ENCODE measurements at regions not wholly inside any gene's neighbourhood (a gene's known extent, or its start where the extent isn't known, plus 50 kb on each side); places are given as distances from the start of the nearest gene placed in this dataset.
A peak's percentile ranks its signal among the peaks of the same experiment; 100 is the strongest.
"Not testable (repeated sequence)": the region's sequence is repeated elsewhere in the genome, so short reads cannot be mapped to it uniquely, and the experiment has no call there.

DNA sequence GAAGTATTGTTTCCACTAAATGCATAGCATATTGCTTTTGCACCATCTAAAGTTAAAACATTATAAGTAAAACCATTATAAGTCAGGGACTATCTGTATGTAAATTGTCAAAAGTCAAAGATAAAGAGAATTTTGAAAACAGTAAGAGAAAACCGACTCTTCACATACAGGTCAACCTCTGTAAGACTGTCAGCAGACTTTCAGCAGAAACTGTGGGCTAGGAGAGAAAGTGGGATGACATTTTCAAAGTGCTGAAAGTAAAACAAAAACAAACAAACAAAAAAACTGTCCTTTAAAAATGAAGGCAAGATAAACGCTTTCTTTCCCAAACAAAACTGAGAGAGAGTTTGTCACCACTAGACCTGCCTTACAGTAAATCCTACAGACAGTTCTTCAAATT is 122.9 kb upstream of the ID2 start:
- no peak overlapping the region for H3K27ac Mint-ChIP-seq
- DNase-seq, result no peak
- Histone ChIP-seq H3K9me3 (ENCODE audit: control insufficient read depth, low read length) (peaks cover 30% of the 10 kb centered on the region), H3K9ac (ENCODE audit: extremely low read depth, low read length, poor library complexity, severe bottlenecking) (no peak overlapping the region), H3K27me3 (ENCODE audit: control insufficient read depth, insufficient read depth, low read length, poor library complexity, severe bottlenecking) (no peaks in the 10 kb centered on the region), H3K36me3 (ENCODE audit: control insufficient read depth, insufficient read depth, low read length) (no peaks in the 10 kb centered on the region), H3K4me3 (ENCODE audit: low read length) (no peak overlapping the region), H3K27ac (ENCODE audit: low read depth, low read length) (no peak overlapping the region), H3K4me1 (ENCODE audit: control insufficient read depth, insufficient read depth, low read length) (no peaks in the 10 kb centered on the region)
- no peaks in the 10 kb centered on the region for H3K36me3 Mint-ChIP-seq (ENCODE audit: low read depth)
- 78 to 80% methylated on average over 1 to 2 of the region's 2 CpGs for WGBS, 2 experiments (ENCODE audit: insufficient coverage in 1 of 2, insufficient read length in 1 of 2)
- no peaks in the 10 kb centered on the region for H3K27me3 Mint-ChIP-seq (ENCODE audit: insufficient read depth)
- no peak overlapping the region for H3K4me3 Mint-ChIP-seq
- TF ChIP-seq, protein P1, sequence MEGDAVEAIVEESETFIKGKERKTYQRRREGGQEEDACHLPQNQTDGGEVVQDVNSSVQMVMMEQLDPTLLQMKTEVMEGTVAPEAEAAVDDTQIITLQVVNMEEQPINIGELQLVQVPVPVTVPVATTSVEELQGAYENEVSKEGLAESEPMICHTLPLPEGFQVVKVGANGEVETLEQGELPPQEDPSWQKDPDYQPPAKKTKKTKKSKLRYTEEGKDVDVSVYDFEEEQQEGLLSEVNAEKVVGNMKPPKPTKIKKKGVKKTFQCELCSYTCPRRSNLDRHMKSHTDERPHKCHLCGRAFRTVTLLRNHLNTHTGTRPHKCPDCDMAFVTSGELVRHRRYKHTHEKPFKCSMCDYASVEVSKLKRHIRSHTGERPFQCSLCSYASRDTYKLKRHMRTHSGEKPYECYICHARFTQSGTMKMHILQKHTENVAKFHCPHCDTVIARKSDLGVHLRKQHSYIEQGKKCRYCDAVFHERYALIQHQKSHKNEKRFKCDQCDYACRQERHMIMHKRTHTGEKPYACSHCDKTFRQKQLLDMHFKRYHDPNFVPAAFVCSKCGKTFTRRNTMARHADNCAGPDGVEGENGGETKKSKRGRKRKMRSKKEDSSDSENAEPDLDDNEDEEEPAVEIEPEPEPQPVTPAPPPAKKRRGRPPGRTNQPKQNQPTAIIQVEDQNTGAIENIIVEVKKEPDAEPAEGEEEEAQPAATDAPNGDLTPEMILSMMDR (conservative IDR thresholded peaks at IDR 0.05), result no peak
- peaks cover 35% of the 10 kb centered on the region for H3K9me3 Mint-ChIP-seq
- no peaks in the 10 kb centered on the region for H3K4me1 Mint-ChIP-seq

GRCh38 chr2:8559805-8560204 is 122.1 kb upstream of the ID2 start:
- H3K9ac ChIP-seq (ENCODE audit: extremely low read depth, low read length, poor library complexity, severe bottlenecking), result no peak overlapping the region
- Mint-ChIP-seq H3K27ac (no peak overlapping the region), H3K9me3 (peaks cover 35% of the 10 kb centered on the region), H3K27me3 (ENCODE audit: insufficient read depth) (no peaks in the 10 kb centered on the region), H3K4me1 (no peaks in the 10 kb centered on the region), H3K4me3 (no peak overlapping the region), H3K36me3 (ENCODE audit: low read depth) (no peaks in the 10 kb centered on the region)
- no peaks in the 10 kb centered on the region for H3K27me3 ChIP-seq (ENCODE audit: control insufficient read depth, insufficient read depth, low read length, poor library complexity, severe bottlenecking)
- no CpG with 5 or more reads among the region's 1 CpG for WGBS, 2 experiments (ENCODE audit: insufficient coverage in 1 of 2, insufficient read length in 1 of 2)
- peaks cover 30% of the 10 kb centered on the region for H3K9me3 ChIP-seq (ENCODE audit: control insufficient read depth, low read length)
- no peaks in the 10 kb centered on the region for H3K4me1 ChIP-seq (ENCODE audit: control insufficient read depth, insufficient read depth, low read length)
- H3K36me3 ChIP-seq (ENCODE audit: control insufficient read depth, insufficient read depth, low read length), result no peaks in the 10 kb centered on the region
- no peak for DNase-seq
- TF ChIP-seq, protein P1 (conservative IDR thresholded peaks at IDR 0.05), result no peak
- no peak overlapping the region for H3K4me3 ChIP-seq (ENCODE audit: low read length)
- no peak overlapping the region for H3K27ac ChIP-seq (ENCODE audit: low read depth, low read length)

DNA sequence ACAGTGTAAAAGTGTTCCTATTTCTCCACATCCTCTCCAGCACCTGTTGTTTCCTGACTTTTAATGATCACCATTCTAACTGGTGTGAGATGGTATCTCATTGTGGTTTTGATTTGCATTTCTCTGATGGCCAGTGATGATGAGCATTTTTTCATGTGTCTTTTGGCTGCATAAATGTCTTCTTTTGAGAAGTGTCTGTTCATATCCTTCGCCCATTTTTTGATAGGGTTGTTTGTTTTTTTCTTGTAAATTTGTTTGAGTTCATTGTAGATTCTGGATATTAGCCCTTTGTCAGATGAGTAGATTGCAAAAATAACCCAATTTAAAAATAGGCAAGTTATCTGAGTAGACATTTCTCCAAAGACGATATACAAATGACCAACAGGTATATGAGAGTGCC is 120.2 kb upstream of the ID2 start:
- not testable (repeated sequence) for H3K4me3 ChIP-seq (ENCODE audit: low read length); H3K9ac ChIP-seq (ENCODE audit: extremely low read depth, low read length, poor library complexity, severe bottlenecking); H3K27ac Mint-ChIP-seq; DNase-seq; H3K36me3 Mint-ChIP-seq (ENCODE audit: low read depth); H3K4me1 Mint-ChIP-seq; H3K27me3 ChIP-seq (ENCODE audit: control insufficient read depth, insufficient read depth, low read length, poor library complexity, severe bottlenecking); H3K27ac ChIP-seq (ENCODE audit: low read depth, low read length); H3K4me1 ChIP-seq (ENCODE audit: control insufficient read depth, insufficient read depth, low read length); H3K36me3 ChIP-seq (ENCODE audit: control insufficient read depth, insufficient read depth, low read length); H3K27me3 Mint-ChIP-seq (ENCODE audit: insufficient read depth); H3K4me3 Mint-ChIP-seq
- H3K9me3 Mint-ChIP-seq, result peaks cover 35% of the 10 kb centered on the region
- peaks cover 30% of the 10 kb centered on the region for H3K9me3 ChIP-seq (ENCODE audit: control insufficient read depth, low read length)
- WGBS, 2 experiments (ENCODE audit: insufficient coverage in 1 of 2, insufficient read length in 1 of 2), result 96% methylated on average over 2 of the region's 2 CpGs; no CpG with 5 or more reads in 1 of the 2 experiments

DNA sequence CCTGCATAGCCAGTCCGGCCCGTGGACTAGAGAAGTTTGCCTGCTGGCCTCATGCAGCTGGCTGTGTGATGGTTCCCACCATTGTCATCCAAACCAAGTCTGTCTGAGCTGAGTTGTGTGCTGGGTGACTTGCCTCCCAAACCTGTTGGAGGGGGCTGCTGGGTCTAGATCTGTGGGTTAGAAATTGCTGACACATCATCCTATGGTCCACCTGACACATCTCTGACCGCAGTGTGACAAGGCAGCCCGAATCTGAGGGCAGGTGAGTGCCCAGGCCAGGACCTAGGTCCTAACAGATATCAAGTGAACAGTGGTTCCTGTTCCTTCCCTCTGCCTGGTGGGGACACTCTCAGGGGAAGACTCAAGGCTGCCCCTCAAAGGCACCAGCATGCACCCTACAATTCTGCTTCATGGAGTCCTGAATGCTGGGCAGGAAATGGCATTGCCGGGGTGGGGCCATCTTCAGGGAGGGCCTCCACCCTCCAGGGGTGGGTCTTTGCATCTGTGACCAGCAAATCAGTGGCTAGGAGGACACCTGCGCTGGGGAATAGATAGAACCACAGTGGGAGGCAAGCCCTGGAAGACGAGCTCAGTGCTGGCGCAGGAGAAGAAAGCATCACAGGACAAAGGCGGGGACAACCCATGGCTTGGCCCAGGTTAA is 117.9 kb upstream of the ID2 start:
- H3K4me1 ChIP-seq (ENCODE audit: control insufficient read depth, insufficient read depth, low read length), result no peaks in the 10 kb centered on the region
- peaks cover 26% of the 10 kb centered on the region for H3K9me3 Mint-ChIP-seq
- no peak overlapping the region for H3K9ac ChIP-seq (ENCODE audit: extremely low read depth, low read length, poor library complexity, severe bottlenecking)
- H3K36me3 ChIP-seq (ENCODE audit: control insufficient read depth, insufficient read depth, low read length), result no peaks in the 10 kb centered on the region
- H3K4me3 ChIP-seq (ENCODE audit: low read length), result no peak overlapping the region
- H3K36me3 Mint-ChIP-seq (ENCODE audit: low read depth), result no peaks in the 10 kb centered on the region
- H3K4me3 Mint-ChIP-seq, result no peak overlapping the region
- no peaks in the 10 kb centered on the region for H3K27me3 Mint-ChIP-seq (ENCODE audit: insufficient read depth)
- DNase-seq, result peak; percentile 21
- H3K9me3 ChIP-seq (ENCODE audit: control insufficient read depth, low read length), result peaks cover 22% of the 10 kb centered on the region
- H3K27ac Mint-ChIP-seq, result no peak overlapping the region
- peaks cover 2% of the 10 kb centered on the region for H3K4me1 Mint-ChIP-seq
- H3K27ac ChIP-seq (ENCODE audit: low read depth, low read length), result no peak overlapping the region
- WGBS, 2 experiments (ENCODE audit: insufficient coverage in 1 of 2, insufficient read length in 1 of 2), result 91 to 92% methylated on average over 7 to 9 of the region's 9 CpGs
- TF ChIP-seq, protein P1 (conservative IDR thresholded peaks at IDR 0.05), result no peak
- H3K27me3 ChIP-seq (ENCODE audit: control insufficient read depth, insufficient read depth, low read length, poor library complexity, severe bottlenecking), result no peaks in the 10 kb centered on the region

Measured in endodermal cell (in vitro differentiated cells).